ENCODE measurements at regions not wholly inside any gene's neighbourhood (a gene's known extent, or its start where the extent isn't known, plus 50 kb on each side); places are given as distances from the start of the nearest gene placed in this dataset.

DNA sequence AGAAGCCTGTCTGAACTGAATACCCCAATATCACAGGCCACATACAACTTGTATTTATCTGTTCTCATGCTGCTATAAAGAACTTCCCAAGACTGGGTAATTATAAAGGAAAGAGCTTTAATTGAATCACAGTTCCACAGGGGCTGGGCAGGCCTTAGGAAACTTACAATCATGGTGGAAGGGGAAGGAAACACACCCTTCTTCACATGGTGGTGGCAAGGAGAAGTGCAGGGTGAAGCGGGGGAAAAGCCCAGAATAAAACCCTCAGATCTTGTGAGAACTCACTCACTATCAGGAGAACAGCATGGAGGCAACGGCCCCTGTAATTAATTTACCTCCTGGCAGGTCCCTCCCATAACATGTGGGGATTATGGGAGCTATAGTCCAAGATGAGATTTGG, 50.3 kb upstream of the FNDC1 start:
- no peak overlapping the region for H3K4me3 Mint-ChIP-seq
- H3K36me3 Mint-ChIP-seq, result no peaks in the 10 kb centered on the region
- no peaks in the 10 kb centered on the region for H3K9me3 Mint-ChIP-seq
- no peak for DNase-seq
- peaks cover 3% of the 10 kb centered on the region for H3K4me1 Mint-ChIP-seq
- no peaks in the 10 kb centered on the region for H3K27me3 Mint-ChIP-seq
- no peak overlapping the region for H3K27ac Mint-ChIP-seq

GRCh38 chr6:159117563-159117962, 51.6 kb upstream of the FNDC1 start:
- Mint-ChIP-seq H3K27ac (no peak overlapping the region), H3K9me3 (no peaks in the 10 kb centered on the region), H3K27me3 (no peaks in the 10 kb centered on the region), H3K4me1 (peaks cover 3% of the 10 kb centered on the region), H3K4me3 (no peak overlapping the region), H3K36me3 (no peaks in the 10 kb centered on the region)
- no peak for DNase-seq

GRCh38 chr6:159117046-159117445, 52.2 kb upstream of the FNDC1 start:
- Mint-ChIP-seq H3K27me3 (no peaks in the 10 kb centered on the region), H3K4me1 (peaks cover 3% of the 10 kb centered on the region), H3K36me3 (no peaks in the 10 kb centered on the region), H3K9me3 (no peaks in the 10 kb centered on the region), H3K4me3 (no peak overlapping the region), H3K27ac (no peak overlapping the region)
- no peak for DNase-seq

GRCh38 chr6:159116343-159116742, 52.9 kb upstream of the FNDC1 start:
- H3K4me3 Mint-ChIP-seq, result no peak overlapping the region
- no peak overlapping the region for H3K27ac Mint-ChIP-seq
- DNase-seq, result no peak
- no peaks in the 10 kb centered on the region for H3K9me3 Mint-ChIP-seq
- H3K4me1 Mint-ChIP-seq, result peaks cover 3% of the 10 kb centered on the region
- H3K36me3 Mint-ChIP-seq, result no peaks in the 10 kb centered on the region
- no peaks in the 10 kb centered on the region for H3K27me3 Mint-ChIP-seq

DNA sequence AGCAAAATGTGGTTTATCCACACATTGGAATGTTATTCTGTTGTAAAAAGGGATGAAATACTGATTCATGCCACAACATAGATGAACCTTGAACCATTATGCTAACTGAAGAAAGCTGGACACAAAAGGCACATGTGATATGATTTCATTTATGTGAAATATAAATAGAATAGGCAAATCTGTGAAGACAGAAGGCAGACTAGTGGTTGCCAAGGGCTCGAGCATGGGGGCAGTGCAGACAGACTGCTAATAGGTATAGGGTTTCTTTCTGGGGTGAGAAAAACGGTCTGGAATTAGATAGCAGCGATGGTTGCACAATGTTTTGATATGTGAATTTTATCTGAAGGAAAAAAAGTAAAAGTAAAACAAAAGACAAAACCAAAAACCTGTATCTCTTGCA, 54.6 kb upstream of the FNDC1 start:
- no peak for DNase-seq
- Mint-ChIP-seq H3K4me3 (no peak overlapping the region), H3K9me3 (no peaks in the 10 kb centered on the region), H3K27ac (no peak overlapping the region), H3K36me3 (no peaks in the 10 kb centered on the region), H3K4me1 (peaks cover 13% of the 10 kb centered on the region), H3K27me3 (no peaks in the 10 kb centered on the region)

DNA sequence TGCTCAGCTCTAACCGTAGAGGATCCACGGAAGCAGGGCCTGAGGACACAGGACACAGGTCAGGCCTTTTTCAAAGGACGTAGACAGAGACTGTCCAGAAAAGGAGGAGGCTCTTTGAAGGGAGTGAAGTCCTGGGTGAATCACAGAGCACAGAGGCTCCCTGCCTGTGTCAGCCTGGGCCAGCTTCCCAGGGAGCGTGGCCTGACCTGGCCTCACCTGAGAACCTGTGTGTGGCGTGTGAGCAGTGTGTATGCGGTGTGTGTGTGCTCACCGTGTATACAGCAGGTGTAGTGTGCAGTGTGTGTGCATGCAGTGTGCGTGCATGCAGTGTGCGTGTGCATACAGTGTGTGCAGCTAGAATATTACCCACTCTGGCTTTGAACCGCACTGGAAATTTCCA, 56.0 kb upstream of the FNDC1 start:
- no peak for DNase-seq
- H3K4me1 Mint-ChIP-seq, result peaks cover 21% of the 10 kb centered on the region
- H3K27ac Mint-ChIP-seq, result no peak overlapping the region
- no peak overlapping the region for H3K4me3 Mint-ChIP-seq
- no peaks in the 10 kb centered on the region for H3K36me3 Mint-ChIP-seq
- no peaks in the 10 kb centered on the region for H3K9me3 Mint-ChIP-seq
- H3K27me3 Mint-ChIP-seq, result no peaks in the 10 kb centered on the region

DNA sequence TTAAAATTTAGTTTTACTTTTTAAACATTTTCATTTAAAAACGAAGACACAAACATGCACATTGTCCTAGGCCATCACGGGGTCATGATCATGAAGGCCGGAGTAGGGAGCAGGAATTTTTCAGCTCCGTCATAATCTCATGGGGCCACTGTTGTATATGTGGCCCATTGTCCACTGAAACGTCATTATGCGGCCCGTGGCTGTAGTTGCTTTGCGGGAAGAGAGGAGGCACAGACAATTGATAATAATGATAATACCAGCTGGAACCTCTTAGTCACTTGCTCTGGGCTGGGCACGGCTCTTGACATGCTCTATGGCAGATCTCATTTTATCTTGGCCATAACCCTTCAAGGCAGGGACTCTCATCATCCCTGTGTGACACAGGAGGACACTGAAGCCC, 56.5 kb upstream of the FNDC1 start:
- Mint-ChIP-seq H3K4me3 (no peak overlapping the region), H3K36me3 (no peaks in the 10 kb centered on the region), H3K27me3 (no peaks in the 10 kb centered on the region), H3K27ac (no peak overlapping the region), H3K9me3 (no peaks in the 10 kb centered on the region), H3K4me1 (peaks cover 26% of the 10 kb centered on the region)
- DNase-seq, result no peak

GRCh38 chr6:159110748-159111147, 58.5 kb upstream of the FNDC1 start:
- Mint-ChIP-seq H3K27me3 (no peaks in the 10 kb centered on the region), H3K9me3 (no peaks in the 10 kb centered on the region), H3K36me3 (no peaks in the 10 kb centered on the region), H3K4me3 (no peak overlapping the region), H3K27ac (no peak overlapping the region), H3K4me1 (peaks cover 41% of the 10 kb centered on the region)
- no peak for DNase-seq

DNA sequence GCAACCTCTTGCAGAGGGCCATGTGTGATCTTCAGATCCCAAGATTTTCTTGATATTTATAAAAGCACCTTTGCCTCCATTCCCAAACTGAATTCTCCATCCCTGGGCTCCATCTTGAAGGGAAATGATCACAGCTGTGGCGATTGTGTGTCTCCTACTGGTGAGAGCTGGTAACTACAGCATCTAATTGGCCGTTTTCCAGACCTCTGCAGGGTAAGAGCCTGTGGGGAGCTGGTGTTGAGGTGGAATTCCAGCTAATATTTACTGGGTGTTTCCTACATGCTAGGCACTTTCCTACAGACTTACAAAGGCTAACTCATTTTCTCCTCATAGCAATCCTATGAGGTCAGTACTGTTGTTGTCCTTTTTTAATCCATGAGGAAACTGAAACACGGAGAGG, 59.2 kb upstream of the FNDC1 start:
- Mint-ChIP-seq H3K36me3 (no peaks in the 10 kb centered on the region), H3K4me1 (peaks cover 47% of the 10 kb centered on the region), H3K27me3 (no peaks in the 10 kb centered on the region), H3K9me3 (no peaks in the 10 kb centered on the region), H3K27ac (no peak overlapping the region), H3K4me3 (no peak overlapping the region)
- no peak for DNase-seq

DNA sequence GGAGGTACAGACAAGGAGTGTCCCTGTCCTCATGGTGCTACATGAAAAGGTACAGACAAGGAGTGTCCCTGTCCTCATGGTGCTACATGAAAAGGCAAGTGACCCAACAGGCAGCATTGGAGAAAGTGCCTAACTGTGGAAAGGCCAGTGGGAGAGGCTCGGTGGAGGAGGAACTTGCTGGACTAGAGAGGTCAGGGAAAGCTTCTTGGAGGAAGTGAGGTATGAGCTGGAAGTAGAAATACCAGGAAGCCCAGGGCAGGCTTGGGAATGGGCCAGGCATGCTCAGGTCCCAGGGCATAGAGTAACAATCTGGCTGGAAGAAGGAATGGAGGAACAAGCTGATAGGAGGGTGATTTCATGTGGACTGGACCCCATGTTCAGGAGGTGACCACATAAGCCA, 59.8 kb upstream of the FNDC1 start:
- Mint-ChIP-seq H3K36me3 (no peaks in the 10 kb centered on the region), H3K4me3 (no peak overlapping the region), H3K27me3 (no peaks in the 10 kb centered on the region), H3K4me1 (peaks cover 52% of the 10 kb centered on the region), H3K27ac (no peak overlapping the region), H3K9me3 (no peaks in the 10 kb centered on the region)
- DNase-seq, result no peak

DNA sequence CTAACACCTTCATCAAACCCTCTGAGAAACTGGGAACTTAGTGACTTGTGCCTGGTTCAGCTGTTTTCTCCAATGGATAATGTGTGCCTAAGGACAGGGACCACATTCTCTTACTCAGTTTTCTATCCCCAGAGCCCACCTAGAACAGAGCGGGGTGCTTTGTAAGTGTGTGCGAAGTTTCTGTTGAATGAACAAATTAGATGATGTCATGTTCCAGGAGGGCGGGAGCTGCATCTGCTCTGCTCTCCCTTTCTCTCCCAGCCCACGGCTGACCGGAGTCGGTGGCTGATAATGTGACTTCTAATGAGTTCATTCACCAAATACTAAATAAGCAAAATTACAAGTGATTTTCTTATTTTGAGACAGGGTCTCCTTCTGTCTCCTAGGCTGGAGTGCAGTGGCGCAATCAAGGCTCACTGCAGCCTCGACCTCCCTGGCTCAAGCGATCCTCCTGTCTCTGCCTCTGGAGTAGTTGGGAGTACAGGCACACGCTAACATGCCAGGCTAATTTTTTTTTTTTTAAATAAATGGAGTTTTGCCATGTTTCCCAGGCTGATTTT, 60.7 kb upstream of the FNDC1 start:
- Mint-ChIP-seq H3K27me3 (no peaks in the 10 kb centered on the region), H3K9me3 (no peaks in the 10 kb centered on the region), H3K27ac (peak overlapping the region; percentile 80), H3K4me1 (peaks cover 58% of the 10 kb centered on the region), H3K36me3 (no peaks in the 10 kb centered on the region), H3K4me3 (peak overlapping the region; percentile 62)
- no peak for DNase-seq

GRCh38 chr6:159107451-159108260, 61.5 kb upstream of the FNDC1 start:
- no peaks in the 10 kb centered on the region for H3K36me3 Mint-ChIP-seq
- H3K27ac Mint-ChIP-seq, result peak overlapping the region; percentile 80
- peaks cover 67% of the 10 kb centered on the region for H3K4me1 Mint-ChIP-seq
- H3K4me3 Mint-ChIP-seq, result peak overlapping the region; percentile 62
- H3K27me3 Mint-ChIP-seq, result no peaks in the 10 kb centered on the region
- DNase-seq, result peak; percentile 71
- H3K9me3 Mint-ChIP-seq, result no peaks in the 10 kb centered on the region

DNA sequence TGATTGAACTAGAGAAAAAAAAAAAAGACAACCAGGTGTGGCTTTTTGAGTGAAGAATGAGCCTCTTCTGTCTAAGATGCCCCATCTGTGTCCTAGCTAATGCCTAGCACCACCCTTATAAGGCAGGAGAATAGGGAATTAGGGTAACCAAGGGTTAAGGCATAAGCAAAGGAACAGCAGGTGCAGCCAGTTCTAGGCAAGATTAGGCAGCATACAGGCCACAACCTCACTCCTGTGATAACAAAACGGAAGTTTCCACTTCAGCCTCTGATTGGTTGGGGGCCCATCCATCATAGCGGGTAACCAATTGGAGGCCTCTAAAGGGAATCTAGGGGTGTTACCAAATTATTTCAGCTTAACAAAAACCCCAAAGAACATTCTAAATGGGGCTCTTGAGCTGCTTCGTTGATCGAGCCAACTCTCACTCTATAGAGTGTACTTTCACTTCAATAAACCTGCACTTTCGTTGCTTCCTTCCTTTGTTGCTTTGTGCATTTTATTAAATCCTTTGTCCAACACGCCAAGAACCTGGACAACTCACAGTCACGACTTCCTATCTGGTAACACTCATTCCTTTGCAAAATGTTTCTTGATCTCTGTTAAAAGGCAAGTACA, 61.9 kb upstream of the TAGAP start:
- H3K4me3 Mint-ChIP-seq, result peak overlapping the region; percentile 62
- peak; percentile 87 for DNase-seq
- no peaks in the 10 kb centered on the region for H3K9me3 Mint-ChIP-seq
- H3K27me3 Mint-ChIP-seq, result no peaks in the 10 kb centered on the region
- peak overlapping the region; percentile 80 for H3K27ac Mint-ChIP-seq
- peaks cover 74% of the 10 kb centered on the region for H3K4me1 Mint-ChIP-seq
- H3K36me3 Mint-ChIP-seq, result no peaks in the 10 kb centered on the region

DNA sequence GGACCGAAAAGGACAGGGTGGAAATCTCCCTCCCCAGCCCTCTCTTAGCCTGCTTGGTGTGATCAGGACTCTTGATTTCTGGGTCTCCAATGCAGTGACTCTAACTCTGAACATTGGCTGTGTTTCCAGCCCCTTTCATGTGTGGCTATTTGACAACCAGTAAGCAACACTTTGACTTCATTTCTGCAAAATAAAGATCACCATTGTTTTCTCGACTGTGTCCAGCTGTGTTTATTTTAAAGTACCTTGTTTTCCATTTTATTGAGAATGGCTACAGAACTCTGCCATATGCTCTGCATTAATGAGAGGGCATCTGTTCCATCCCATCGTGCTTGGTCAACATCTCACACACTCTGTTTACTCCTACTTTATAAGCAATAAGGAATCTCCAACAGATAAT, 60.9 kb upstream of the TAGAP start:
- peaks cover 80% of the 10 kb centered on the region for H3K4me1 Mint-ChIP-seq
- no peak for DNase-seq
- no peak overlapping the region for H3K4me3 Mint-ChIP-seq
- no peaks in the 10 kb centered on the region for H3K27me3 Mint-ChIP-seq
- H3K36me3 Mint-ChIP-seq, result no peaks in the 10 kb centered on the region
- peak overlapping the region; percentile 79 for H3K27ac Mint-ChIP-seq
- no peaks in the 10 kb centered on the region for H3K9me3 Mint-ChIP-seq

DNA sequence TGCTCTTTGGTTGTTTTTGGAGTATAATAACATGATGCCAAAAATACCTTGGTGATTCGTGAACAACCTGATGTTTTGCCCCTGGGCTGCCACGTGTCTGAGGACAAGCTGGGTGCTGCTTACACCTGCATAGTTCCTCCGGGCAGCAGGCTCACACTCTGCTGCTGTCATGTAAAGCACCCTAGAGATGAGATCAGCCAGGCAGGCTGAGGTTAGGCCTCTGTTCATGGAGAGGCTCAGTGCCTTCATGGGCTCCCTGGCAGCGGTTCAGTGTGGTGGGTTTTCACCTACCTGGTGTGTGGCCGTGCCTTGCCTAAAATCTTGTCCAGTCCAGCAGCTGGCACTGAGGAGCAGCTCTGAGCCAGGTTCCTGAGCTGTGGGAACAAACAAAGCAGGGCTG, 60.1 kb upstream of the TAGAP start:
- peak; percentile 35 for DNase-seq
- H3K4me3 Mint-ChIP-seq, result peak overlapping the region; percentile 70
- H3K36me3 Mint-ChIP-seq, result no peaks in the 10 kb centered on the region

More for the DNA sequence above, 60.1 kb upstream of the TAGAP start:
- no peaks in the 10 kb centered on the region for H3K27me3 Mint-ChIP-seq
- peaks cover 82% of the 10 kb centered on the region for H3K4me1 Mint-ChIP-seq
- no peaks in the 10 kb centered on the region for H3K9me3 Mint-ChIP-seq
- H3K27ac Mint-ChIP-seq, result peak overlapping the region; percentile 96
